ENCODE measurements at regions not wholly inside any gene's neighbourhood (a gene's known extent, or its start where the extent isn't known, plus 50 kb on each side); places are given as distances from the start of the nearest gene placed in this dataset.

GRCh38 chr3:83076041-83076440 is 1314.6 kb upstream of the GBE1 start:
- DNase-seq, result no peak

DNA sequence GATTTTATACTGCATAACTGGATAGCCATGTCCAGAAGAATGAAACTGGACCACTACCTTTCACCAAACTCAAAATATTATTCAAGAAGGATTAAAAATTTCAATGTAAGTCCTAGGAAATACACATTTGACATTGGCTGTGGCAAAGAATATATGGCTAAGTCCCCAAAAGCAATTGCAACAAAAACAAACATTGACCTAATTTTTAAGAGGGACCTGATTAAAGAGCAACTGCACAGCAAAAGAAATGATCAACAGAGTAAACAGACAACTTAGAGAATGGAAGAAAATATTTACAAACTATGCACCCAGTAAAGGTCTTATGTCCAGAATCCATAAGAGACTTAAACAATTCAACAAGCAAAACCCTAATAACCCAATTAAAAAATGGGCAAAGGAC is 1313.0 kb upstream of the GBE1 start:
- no peak for DNase-seq

DNA sequence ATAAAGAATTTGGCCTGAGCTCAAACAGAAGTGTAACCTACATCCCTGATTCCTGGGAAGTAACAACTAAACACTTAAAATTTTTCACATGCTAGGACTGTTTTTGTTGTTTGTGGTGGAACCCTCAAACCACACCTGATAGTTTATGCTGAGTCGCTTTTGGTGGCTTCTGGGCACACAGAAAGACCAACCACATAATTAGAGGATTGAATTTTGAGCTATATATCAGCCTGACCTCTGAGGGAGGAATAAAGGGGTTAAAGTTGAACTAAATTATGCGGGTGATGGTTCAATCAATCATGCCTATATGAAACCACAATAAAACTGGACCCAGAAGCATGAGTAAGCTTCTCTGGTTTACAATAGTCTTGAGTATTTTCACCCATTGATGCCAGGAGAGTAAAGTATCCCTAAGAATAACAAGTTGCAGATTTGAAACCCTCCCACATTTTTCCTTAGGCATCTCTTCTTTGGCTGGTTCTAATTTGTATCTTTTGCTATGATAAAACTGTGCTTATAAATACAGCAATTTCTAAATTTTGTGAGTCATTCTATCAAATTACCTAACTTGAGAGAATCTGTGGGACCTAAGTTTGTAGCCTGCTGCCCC is 1304.5 kb upstream of the GBE1 start:
- no peak for DNase-seq

DNA sequence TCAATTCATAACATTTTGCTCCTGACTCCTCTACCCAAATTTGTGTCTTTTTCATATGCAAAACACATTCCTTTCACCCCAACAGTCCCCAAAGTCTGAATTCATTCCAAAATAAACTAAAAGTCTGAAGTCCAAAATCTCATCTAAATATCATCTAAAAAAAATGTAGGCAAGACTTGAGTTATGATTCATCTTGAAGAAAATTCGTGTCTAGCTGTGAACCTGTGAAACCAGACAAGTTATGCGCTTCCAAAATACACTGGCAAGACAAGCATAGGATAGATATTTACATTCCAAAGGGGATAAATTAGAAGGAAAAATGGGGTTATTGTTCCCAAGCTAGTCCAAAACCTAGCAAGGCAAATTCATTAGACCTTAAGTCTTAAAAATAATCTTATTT is 1302.0 kb upstream of the GBE1 start:
- DNase-seq, result no peak

GRCh38 chr3:83048556-83048955 is 1287.1 kb upstream of the GBE1 start:
- no peak for DNase-seq

DNA sequence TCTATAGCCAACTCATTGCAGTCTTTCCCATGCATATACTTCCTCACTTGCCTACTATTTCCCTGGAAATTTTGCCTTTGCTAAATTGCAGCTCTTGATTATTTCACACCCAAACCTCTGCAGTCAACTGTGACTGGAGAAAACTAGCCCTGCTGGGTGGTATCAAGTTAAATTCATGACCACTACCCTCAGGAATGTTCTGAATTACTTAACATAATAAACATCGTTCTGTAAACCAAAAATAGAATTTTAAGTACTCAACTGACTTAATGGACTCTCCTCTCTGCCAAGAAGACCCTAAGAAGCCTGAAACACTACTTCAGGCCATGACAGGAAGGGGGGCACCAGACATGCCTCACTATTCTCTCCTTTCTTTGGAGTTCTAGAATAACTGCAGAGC is 1278.0 kb upstream of the GBE1 start:
- no peak for DNase-seq

GRCh38 chr3:83035704-83036010 is 1274.2 kb upstream of the GBE1 start:
- DNase-seq, result no peak

DNA sequence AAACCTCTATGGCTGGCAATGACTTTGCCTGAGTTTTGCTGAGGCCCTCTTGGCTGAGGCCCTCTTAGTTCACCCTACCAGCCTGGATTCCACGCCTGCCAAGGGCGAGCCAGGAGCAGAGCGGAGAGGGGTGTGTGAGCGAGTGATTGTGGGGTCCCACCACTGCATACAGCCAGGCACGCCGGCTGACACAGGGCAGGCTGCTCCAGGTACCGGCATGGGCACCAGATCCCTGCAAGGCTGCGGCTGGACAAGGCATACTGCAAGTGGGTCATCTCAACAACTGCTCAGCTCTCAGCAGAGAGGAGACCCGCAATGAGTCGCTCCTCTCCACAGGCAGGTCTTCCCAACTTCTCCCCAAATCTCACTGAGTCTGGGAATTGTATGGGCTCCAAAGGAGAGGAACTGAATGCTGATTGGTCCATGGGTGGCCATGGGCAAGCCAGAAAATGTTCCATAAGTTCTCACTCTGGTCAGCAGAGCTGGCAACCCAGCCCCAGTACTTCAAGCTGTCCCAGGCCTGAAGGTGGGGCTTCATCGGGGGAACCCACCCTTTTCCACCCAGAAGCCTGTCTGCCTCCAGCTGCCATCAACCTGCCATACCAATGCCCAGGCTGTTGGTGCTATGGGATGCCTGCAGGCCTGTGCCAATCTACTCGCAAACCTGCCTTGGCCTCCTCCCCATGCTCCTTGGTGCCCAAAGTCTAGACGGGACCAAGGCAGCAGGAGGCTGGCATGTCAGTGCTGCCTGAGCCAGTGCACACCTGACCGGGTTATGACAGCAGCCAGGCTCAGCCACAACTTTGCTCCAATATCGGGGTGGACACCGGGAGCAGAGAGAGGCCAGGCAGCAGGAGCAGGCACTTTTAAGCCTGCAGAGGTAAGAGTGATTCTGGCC is 1273.6 kb upstream of the GBE1 start:
- no peak for DNase-seq

GRCh38 chr3:83033133-83033532 is 1271.7 kb upstream of the GBE1 start:
- no peak for DNase-seq

DNA sequence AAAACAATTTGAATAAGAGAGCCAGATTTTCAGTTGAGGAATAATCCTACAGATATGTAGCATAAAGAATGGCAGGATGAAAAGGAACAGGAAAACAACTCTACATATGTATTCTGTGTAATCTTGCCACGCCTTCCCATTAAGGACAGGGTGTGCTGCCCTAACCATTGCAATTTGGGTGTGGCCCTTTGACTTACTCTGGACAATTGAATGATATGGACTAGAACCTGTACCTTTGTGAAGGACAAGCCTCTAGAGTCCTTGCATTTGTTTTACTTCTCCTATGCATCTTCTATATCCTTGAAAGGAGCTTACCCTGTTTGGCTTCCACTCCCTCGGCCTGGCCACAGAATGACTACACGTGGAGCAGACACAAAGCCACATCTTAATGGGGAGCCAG is 1261.6 kb upstream of the GBE1 start:
- no peak for DNase-seq

DNA sequence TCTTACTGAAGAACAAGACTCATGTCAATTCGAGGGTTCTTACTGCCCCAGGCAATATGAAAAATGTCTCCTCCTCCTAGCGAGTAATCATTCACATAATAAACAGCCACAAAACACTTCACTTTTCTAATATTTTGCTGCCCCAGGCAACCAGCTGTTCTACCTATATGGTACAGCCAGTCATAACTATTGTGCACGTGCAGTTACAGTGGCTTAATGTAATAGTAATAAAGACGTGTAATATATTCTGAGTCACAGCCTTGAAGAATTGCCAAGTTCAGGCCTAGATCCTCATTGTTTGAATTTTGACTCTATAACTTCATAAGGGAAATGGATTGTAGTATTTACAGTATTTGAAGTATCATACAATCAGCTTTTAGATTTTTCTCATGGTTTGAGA is 1250.0 kb upstream of the GBE1 start:
- DNase-seq, result no peak

DNA sequence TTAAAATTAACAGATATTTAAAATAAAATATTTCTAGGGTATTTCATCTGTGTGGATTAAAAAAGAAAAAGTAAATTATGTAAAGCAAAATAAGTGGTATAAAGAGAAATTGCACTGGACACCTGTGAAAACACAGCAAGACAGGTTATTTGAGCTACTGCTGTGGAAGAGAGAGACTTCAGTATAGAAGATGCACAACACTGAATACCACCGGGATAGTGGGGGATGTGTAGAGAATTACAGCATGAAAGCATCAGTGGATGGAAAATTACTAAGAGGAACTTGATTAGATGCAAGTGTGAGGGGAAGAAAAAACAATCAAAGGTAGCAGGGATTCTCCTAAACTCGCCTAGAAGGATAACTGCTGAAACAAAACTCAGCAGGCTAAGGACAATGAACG is 1242.5 kb upstream of the GBE1 start:
- DNase-seq, result no peak

GRCh38 chr3:83002869-83003445 is 1241.5 kb upstream of the GBE1 start:
- DNase-seq, result no peak

DNA sequence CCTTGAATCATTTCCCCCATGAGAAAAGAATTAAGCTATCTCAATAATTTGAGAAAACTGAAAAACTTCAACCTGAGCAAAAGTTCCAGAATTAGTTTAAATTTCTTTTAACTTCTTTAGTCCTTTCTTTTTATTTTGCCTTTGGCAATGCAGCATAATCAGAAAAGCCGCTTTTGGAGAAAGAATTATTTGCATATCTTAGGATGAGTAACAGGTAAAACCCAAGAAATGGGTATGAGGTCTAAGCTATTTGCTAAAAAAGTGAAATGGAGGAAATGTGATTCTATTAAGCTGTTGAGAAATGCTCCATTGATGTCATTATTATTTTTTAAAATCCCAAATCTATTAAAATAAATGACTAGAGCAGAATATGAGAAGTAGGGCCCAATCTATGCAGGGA is 1238.3 kb upstream of the GBE1 start:
- DNase-seq, result no peak

- DNase-seq, result no peak
These were observed 1216.9 kb upstream of the GBE1 start for GRCh38 chr3:82978368-82978767.

GRCh38 chr3:82977871-82978270 is 1216.4 kb upstream of the GBE1 start:
- DNase-seq, result no peak

GRCh38 chr3:82973791-82974190 is 1212.3 kb upstream of the GBE1 start:
- no peak for DNase-seq

DNA sequence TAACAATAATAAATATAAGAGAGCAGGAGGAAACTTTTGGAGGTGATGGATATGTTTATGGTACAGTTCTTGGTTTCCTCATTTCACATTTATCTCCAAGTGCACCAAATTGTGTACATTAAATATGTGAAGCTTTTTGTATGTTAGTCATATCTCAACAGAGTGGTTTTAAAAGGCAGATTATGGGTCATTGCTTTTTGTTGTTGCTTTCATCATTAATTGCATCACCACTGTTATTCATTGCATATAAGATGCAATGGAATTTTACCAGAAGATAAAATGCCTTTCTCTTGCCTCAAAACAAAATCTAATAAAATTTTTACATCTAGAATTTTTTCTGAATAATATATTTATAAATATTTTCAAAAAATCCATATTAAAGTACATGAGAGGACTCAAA is 1198.9 kb upstream of the GBE1 start:
- DNase-seq, result no peak

- DNase-seq, result no peak
These were observed 1196.3 kb upstream of the GBE1 start for GRCh38 chr3:82957696-82958095.

GRCh38 chr3:82957079-82957478 is 1195.6 kb upstream of the GBE1 start:
- DNase-seq, result no peak

GRCh38 chr3:82954486-82954885 is 1193.0 kb upstream of the GBE1 start:
- no peak for DNase-seq

GRCh38 chr3:82942041-82942440 is 1180.6 kb upstream of the GBE1 start:
- DNase-seq, result no peak

GRCh38 chr3:82940124-82940523 is 1178.7 kb upstream of the GBE1 start:
- DNase-seq, result no peak

- no peak for DNase-seq
These were observed 1178.1 kb upstream of the GBE1 start for GRCh38 chr3:82939491-82940097.
